GM12878 (cell line): ENCODE measurements at regions not wholly inside any gene's neighbourhood (a gene's known extent, or its start where the extent isn't known, plus 50 kb on each side); places are given as distances from the start of the nearest gene placed in this dataset.

ENCODE experiments used
- ATAC-seq: fragments of 200-7000 bp; cut with Tn5 transposase; 3 replicates; pipeline ENCODE4 v1.9.1; 2020; ENCODE audit warnings: mild to moderate bottlenecking, moderate library complexity
- BruUV-seq: library from RNA; stranded (reverse); fragments of 400-500 nt; replicated peaks from 2 replicates; lab custom pipeline; 2021; lab: Mats Ljungman, UMichigan
- CTCF ChIA-PET: fragments of 300-600 bp; sonication (Branson Sonifier 250); formaldehyde crosslinking; extraction: SDS; loops from one replicate; lab custom pipeline; 2021; ENCODE audit warnings: inconsistent platforms; lab: Yijun Ruan, JAX
- POLR2A ChIA-PET: fragments of 350-600 bp; formaldehyde crosslinking; extraction: SDS; loops from one replicate; lab custom pipeline; 2021; ENCODE audit warnings: inconsistent platforms; lab: Charles Lee
- RAD21 ChIA-PET: fragments of 300-600 bp; sonication (Branson Sonifier 250); formaldehyde crosslinking; loops from one replicate; lab custom pipeline; 2023; ENCODE audit warnings: antibody characterized with exemption; ENCODE audit not compliant: unreplicated experiment; lab: Charles Lee
- SMC1A ChIA-PET: fragments of 300-600 bp; sonication (Branson Sonifier 250); formaldehyde crosslinking; loops from one replicate; lab custom pipeline; 2023; ENCODE audit not compliant: unreplicated experiment, uncharacterized antibody; lab: Charles Lee
- DNase-seq: peaks from one replicate; pipeline ENCODE4 v3.0.0-alpha.2; 2011; ENCODE audit warnings: low read depth, low spot score
- FAIRE-seq: peaks from 3 replicates; lab custom pipeline; 2011; peaks lifted over from hg19 to GRCh38; lab: Jason Lieb, UNC
- H2AFZ ChIP-seq: 2 replicates; pipeline ENCODE4 v1.6.0; 2011; ENCODE audit warnings: low read depth, low read length, control low read depth; ENCODE audit not compliant: control insufficient read depth
- H3K27ac ChIP-seq: 2 replicates; pipeline ENCODE4 v1.5.1; 2011; ENCODE audit warnings: control low read depth; ENCODE audit not compliant: control insufficient read depth, insufficient read depth
- H3K27me3 ChIP-seq, 2 experiments: replicated peaks in 1 of 2; 2 replicates each; pipeline versions ENCODE4 v1.6.0 to v1.6.1; 2011; ENCODE audit warnings: low read length in 1 of 2; ENCODE audit not compliant: control insufficient read depth in 2 of 2, insufficient read depth in 2 of 2
- H3K36me3 ChIP-seq, 2 experiments: 2 replicates each; pipeline ENCODE4 v1.5.1; 2011; ENCODE audit warnings: low read length in 1 of 2; ENCODE audit not compliant: control insufficient read depth in 2 of 2, insufficient read depth in 2 of 2
- H3K4me1 ChIP-seq: 2 replicates; pipeline ENCODE4 v1.6.1; 2011; ENCODE audit warnings: mild to moderate bottlenecking, low read length, moderate library complexity, mixed read lengths; ENCODE audit not compliant: control insufficient read depth, insufficient read depth
- H3K4me2 ChIP-seq: 2 replicates; pipeline ENCODE4 v1.6.0; 2011; ENCODE audit warnings: control low read depth; ENCODE audit not compliant: control insufficient read depth, insufficient read depth
- H3K4me3 ChIP-seq: fragments of 200-600 bp; sonication (generic); 2 replicates; pipeline ENCODE4 v1.5.1; 2016
- H3K79me2 ChIP-seq: 2 replicates; pipeline ENCODE4 v1.6.0; 2011; ENCODE audit warnings: low read length; ENCODE audit not compliant: control insufficient read depth, insufficient read depth
- H3K9ac ChIP-seq: 2 replicates; pipeline ENCODE4 v1.8.0; 2011; ENCODE audit warnings: low read length, control low read depth, mixed read lengths; ENCODE audit not compliant: control insufficient read depth, insufficient read depth
- H3K9me3 ChIP-seq: replicated peaks from 3 replicates; pipeline ENCODE4 v1.5.1; 2011; ENCODE audit warnings: mild to moderate bottlenecking, low read length; ENCODE audit not compliant: control insufficient read depth, insufficient read depth
- H4K20me1 ChIP-seq: 2 replicates; pipeline ENCODE4 v1.6.0; 2011; ENCODE audit not compliant: control insufficient read depth, insufficient read depth
- BACH1 ChIP-seq: fragments of 450-650 bp; IDR thresholded peaks from 2 replicates; pipeline ENCODE4 v1.6.1; 2017; ENCODE audit warnings: mild to moderate bottlenecking, borderline replicate concordance
- CHD2 ChIP-seq: IDR thresholded peaks from 2 replicates; pipeline ENCODE4 v1.6.1; 2011; ENCODE audit warnings: low read depth, low read length, improper control_type of control experiment, borderline replicate concordance
- EED ChIP-seq: sonication (generic); IDR thresholded peaks from 2 replicates; pipeline ENCODE4 v1.6.1; 2016; ENCODE audit warnings: antibody characterized with exemption, low read depth
- JUND ChIP-seq: IDR thresholded peaks from 2 replicates; pipeline ENCODE4 v1.6.1; 2012; ENCODE audit warnings: low read depth, mild to moderate bottlenecking, low read length, improper control_type of control experiment, moderate library complexity
- MEF2B ChIP-seq: fragments of 450-650 bp; IDR thresholded peaks from 2 replicates; pipeline ENCODE4 v1.6.1; 2018; ENCODE audit warnings: mild to moderate bottlenecking, moderate library complexity; ENCODE audit not compliant: partially characterized antibody, poor library complexity, severe bottlenecking
- MYB ChIP-seq: fragments of 150-350 bp; IDR thresholded peaks from 2 replicates; pipeline ENCODE4 v1.6.1; 2014; ENCODE audit warnings: mild to moderate bottlenecking, low read depth, low read length, borderline replicate concordance
- NFYA ChIP-seq: IDR thresholded peaks from 2 replicates; pipeline ENCODE4 v1.6.1; 2011; ENCODE audit warnings: low read depth, mild to moderate bottlenecking, low read length, improper control_type of control experiment, borderline replicate concordance
- POU2F2 ChIP-seq: IDR thresholded peaks from 3 replicates; pipeline ENCODE4 v1.6.1; 2011; ENCODE audit warnings: low read depth, mild to moderate bottlenecking, low read length, borderline replicate concordance
- WGBS: methylation state at CpG from one replicate; pipeline ENCODE4 v1.1.6; 2016; ENCODE audit warnings: low lambda C conversion rate; ENCODE audit not compliant: insufficient replicate concordance, insufficient coverage; ENCODE audit errors: missing lambda C conversion rate; 5-methylcytosine and 5-hydroxymethylcytosine counted together
- in situ Hi-C: fragments of 300-500 bp; cut with MboI; formaldehyde crosslinking; loops from 9 replicates; pipeline ENCODE4 v1.14.3; 2018; ENCODE audit warnings: mixed read lengths
- intact Hi-C: fragments of 100-400 bp; cut with micrococcal nuclease; formaldehyde crosslinking; loops from one replicate; pipeline ENCODE4 v1.14.2; 2022; ENCODE audit not compliant: unreplicated experiment
- TF ChIP-seq, protein P1 (sequence below): fragments of 450-650 bp; IDR thresholded peaks from 2 replicates; pipeline ENCODE4 v1.6.1; 2018; ENCODE audit warnings: mild to moderate bottlenecking, low read depth, moderate library complexity; ENCODE audit not compliant: partially characterized antibody
- TF ChIP-seq, protein P2 (sequence below): IDR thresholded peaks from 2 replicates; pipeline ENCODE4 v1.6.1; 2011; ENCODE audit warnings: low read depth, low read length, improper control_type of control experiment, borderline replicate concordance
- TF ChIP-seq, protein P3 (sequence below): IDR thresholded peaks from 2 replicates; pipeline ENCODE4 v1.6.1; 2011; ENCODE audit warnings: borderline replicate concordance, low read depth, mild to moderate bottlenecking, moderate library complexity, mixed read lengths, low read length; ENCODE audit not compliant: insufficient read depth; ENCODE audit errors: extremely low read length

DNA sequence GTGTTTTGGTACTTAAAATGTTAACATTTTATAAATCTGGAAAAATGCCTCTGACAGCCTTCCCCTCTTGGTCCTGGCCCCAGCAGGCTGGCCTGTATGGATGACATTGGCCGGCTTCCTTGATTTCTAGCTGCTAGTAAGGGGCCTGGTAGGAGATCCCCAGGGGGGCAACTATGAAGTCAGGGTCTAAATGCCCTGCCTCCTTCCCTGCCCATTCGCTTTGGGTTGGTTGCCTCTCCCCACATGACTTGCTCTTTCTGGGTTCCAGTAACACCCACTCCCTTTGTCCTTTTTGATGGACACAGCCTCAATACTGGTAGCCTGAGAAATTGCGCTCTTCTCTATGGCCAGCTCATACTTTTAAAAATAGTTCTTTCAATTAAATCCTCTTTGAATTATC, 78.0 kb upstream of the MAD2L1 start:
- no TSS peak for BruUV-seq
- Histone ChIP-seq H3K4me2 (no peak overlapping the region), H4K20me1 (no peaks in the 10 kb centered on the region), H3K36me3 (no peaks in the 10 kb centered on the region), H3K4me3 (no peak overlapping the region), H3K9me3 (no peaks in the 10 kb centered on the region), H2AFZ (no peak overlapping the region), H3K4me1 (no peaks in the 10 kb centered on the region), H3K9ac (no peak overlapping the region), H3K27ac (no peak overlapping the region), H3K27me3 (no peaks in the 10 kb centered on the region), H3K79me2 (no peaks in the 10 kb centered on the region)
- SMC1A ChIA-PET, result no interaction called here
- RAD21 ChIA-PET, result no interaction called here
- in situ Hi-C loops, result no loop called here
- no peak for TF ChIP-seq JUND
- no peak for TF ChIP-seq NFYA
- no peak for TF ChIP-seq EED
- no peak for TF ChIP-seq MYB
- POLR2A ChIA-PET, result no interaction called here
- DNase-seq (no peak), FAIRE-seq (no peak), ATAC-seq (no peak)
- CTCF ChIA-PET, result interaction anchor here (1.9 kb wide), 1 partner anchor 10 kb away, joined by 6 read pairs; no protein-coding TSS in a partner anchor
- WGBS, result 47% methylated on average over 3 of the region's 3 CpGs
- intact Hi-C loops, result no loop called here

DNA sequence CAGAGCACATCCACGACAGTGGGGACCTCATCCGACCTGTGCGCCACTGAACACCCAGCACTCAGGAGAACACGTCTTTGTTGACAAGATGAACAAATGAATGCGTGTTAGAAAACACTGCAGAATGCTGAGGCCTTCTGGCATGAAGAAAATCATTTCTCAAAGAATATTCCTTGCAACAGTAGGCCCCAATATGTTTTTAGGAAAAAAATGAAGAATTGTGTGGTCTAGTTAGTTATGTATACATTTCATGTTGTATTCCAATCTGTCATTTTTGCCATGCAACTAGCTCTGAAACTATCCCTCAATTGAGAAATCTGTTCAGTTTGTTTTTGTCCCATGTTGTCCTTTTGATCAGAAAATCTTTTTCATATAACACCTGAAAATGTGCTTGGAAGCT, 77.4 kb upstream of the MAD2L1 start:
- no peaks in the 10 kb centered on the region for H3K36me3 ChIP-seq
- H3K4me3 ChIP-seq, result no peak overlapping the region
- ATAC-seq, result no peak
- no peaks in the 10 kb centered on the region for H3K27me3 ChIP-seq
- no peak overlapping the region for H3K9ac ChIP-seq
- SMC1A ChIA-PET, result interaction anchor here (1.4 kb wide), 1 partner anchor 11 kb away, joined by 6 read pairs; no protein-coding TSS in a partner anchor
- RAD21 ChIA-PET, result no interaction called here
- in situ Hi-C loops, result no loop called here
- no peak overlapping the region for H3K27ac ChIP-seq
- DNase-seq, result no peak
- FAIRE-seq, result no peak
- CTCF ChIA-PET, result interaction anchor here (1.9 kb wide), 1 partner anchor 11 kb away, joined by 6 read pairs; no protein-coding TSS in a partner anchor
- no peaks in the 10 kb centered on the region for H3K4me1 ChIP-seq
- H3K4me2 ChIP-seq, result no peak overlapping the region
- H4K20me1 ChIP-seq, result no peaks in the 10 kb centered on the region
- no peaks in the 10 kb centered on the region for H3K79me2 ChIP-seq
- H2AFZ ChIP-seq, result no peak overlapping the region
- POLR2A ChIA-PET, result no interaction called here
- WGBS, result 14% methylated on average over 5 of the region's 5 CpGs
- intact Hi-C loops, result no loop called here
- H3K9me3 ChIP-seq, result no peaks in the 10 kb centered on the region
- no TSS peak for BruUV-seq
- TF ChIP-seq, protein P1, sequence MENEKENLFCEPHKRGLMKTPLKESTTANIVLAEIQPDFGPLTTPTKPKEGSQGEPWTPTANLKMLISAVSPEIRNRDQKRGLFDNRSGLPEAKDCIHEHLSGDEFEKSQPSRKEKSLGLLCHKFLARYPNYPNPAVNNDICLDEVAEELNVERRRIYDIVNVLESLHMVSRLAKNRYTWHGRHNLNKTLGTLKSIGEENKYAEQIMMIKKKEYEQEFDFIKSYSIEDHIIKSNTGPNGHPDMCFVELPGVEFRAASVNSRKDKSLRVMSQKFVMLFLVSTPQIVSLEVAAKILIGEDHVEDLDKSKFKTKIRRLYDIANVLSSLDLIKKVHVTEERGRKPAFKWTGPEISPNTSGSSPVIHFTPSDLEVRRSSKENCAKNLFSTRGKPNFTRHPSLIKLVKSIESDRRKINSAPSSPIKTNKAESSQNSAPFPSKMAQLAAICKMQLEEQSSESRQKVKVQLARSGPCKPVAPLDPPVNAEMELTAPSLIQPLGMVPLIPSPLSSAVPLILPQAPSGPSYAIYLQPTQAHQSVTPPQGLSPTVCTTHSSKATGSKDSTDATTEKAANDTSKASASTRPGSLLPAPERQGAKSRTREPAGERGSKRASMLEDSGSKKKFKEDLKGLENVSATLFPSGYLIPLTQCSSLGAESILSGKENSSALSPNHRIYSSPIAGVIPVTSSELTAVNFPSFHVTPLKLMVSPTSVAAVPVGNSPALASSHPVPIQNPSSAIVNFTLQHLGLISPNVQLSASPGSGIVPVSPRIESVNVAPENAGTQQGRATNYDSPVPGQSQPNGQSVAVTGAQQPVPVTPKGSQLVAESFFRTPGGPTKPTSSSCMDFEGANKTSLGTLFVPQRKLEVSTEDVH, result no peak
- TF ChIP-seq, protein P2, sequence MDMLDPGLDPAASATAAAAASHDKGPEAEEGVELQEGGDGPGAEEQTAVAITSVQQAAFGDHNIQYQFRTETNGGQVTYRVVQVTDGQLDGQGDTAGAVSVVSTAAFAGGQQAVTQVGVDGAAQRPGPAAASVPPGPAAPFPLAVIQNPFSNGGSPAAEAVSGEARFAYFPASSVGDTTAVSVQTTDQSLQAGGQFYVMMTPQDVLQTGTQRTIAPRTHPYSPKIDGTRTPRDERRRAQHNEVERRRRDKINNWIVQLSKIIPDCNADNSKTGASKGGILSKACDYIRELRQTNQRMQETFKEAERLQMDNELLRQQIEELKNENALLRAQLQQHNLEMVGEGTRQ, result no peak
- TF ChIP-seq BACH1, result no peak
- TF ChIP-seq, protein P3, sequence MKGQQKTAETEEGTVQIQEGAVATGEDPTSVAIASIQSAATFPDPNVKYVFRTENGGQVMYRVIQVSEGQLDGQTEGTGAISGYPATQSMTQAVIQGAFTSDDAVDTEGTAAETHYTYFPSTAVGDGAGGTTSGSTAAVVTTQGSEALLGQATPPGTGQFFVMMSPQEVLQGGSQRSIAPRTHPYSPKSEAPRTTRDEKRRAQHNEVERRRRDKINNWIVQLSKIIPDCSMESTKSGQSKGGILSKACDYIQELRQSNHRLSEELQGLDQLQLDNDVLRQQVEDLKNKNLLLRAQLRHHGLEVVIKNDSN, result no peak
- no peak for TF ChIP-seq POU2F2
- TF ChIP-seq MEF2B, result no peak
- TF ChIP-seq CHD2, result no peak
